Natural killer cell (primary cell): ENCODE measurements at regions not wholly inside any gene's neighbourhood (a gene's known extent, or its start where the extent isn't known, plus 50 kb on each side); places are given as distances from the start of the nearest gene placed in this dataset.
"Not testable (repeated sequence)": the region's sequence is repeated elsewhere in the genome, so short reads cannot be mapped to it uniquely, and the experiment has no call there.

ENCODE experiments used
- ATAC-seq, 3 donors: fragments of 150-1000 bp in 2 of 3; fragments of 200-7000 bp in 1 of 3; cut with Tn5 transposase; 1 replicate in 1 of 3; 2 replicates in 2 of 3; pipeline ENCODE4 v1.10.0; 2021; ENCODE audit warnings: mild to moderate bottlenecking in 2 of 3, moderate library complexity in 2 of 3
- DNase-seq, 2 donors: peaks; one replicate each; pipeline versions ENCODE4 v3.0.0 to v3.0.0-alpha.2; 2013 to 2021; ENCODE audit warnings: mixed read lengths in 1 of 2
- H3K27ac ChIP-seq: one replicate; pipeline ENCODE4 v1.5.1; 2013; ENCODE audit warnings: mild to moderate bottlenecking, low read length
- H3K27me3 ChIP-seq: one replicate; pipeline ENCODE4 v1.6.1; 2013; ENCODE audit warnings: low read length; ENCODE audit not compliant: control insufficient read depth, insufficient read depth
- H3K36me3 ChIP-seq: one replicate; pipeline ENCODE4 v1.6.1; 2013; ENCODE audit warnings: low read length; ENCODE audit not compliant: control insufficient read depth, insufficient read depth
- H3K4me1 ChIP-seq: one replicate; pipeline ENCODE4 v1.6.1; 2013; ENCODE audit warnings: low read length; ENCODE audit not compliant: control insufficient read depth, insufficient read depth
- H3K4me3 ChIP-seq: one replicate; pipeline ENCODE4 v1.5.1; 2013; ENCODE audit warnings: low read length
- H3K9me3 ChIP-seq: one replicate; pipeline ENCODE4 v1.6.1; 2013; ENCODE audit warnings: low read length; ENCODE audit not compliant: control insufficient read depth, insufficient read depth
- H3K27ac Mint-ChIP-seq, 2 donors: one replicate each; pipeline ENCODE4 v1.8.0; 2022; ENCODE audit warnings: mild to moderate bottlenecking in 2 of 2, mixed read lengths in 2 of 2, moderate library complexity in 1 of 2
- H3K27me3 Mint-ChIP-seq, 2 donors: one replicate each; pipeline ENCODE4 v1.8.0; 2022; ENCODE audit warnings: low read depth in 2 of 2, mixed read lengths in 2 of 2
- H3K36me3 Mint-ChIP-seq: one replicate; pipeline ENCODE4 v1.8.0; 2022; ENCODE audit warnings: mixed read lengths
- H3K4me1 Mint-ChIP-seq, 2 donors: one replicate each; pipeline ENCODE4 v1.8.0; 2022; ENCODE audit warnings: mixed read lengths in 2 of 2
- H3K4me3 Mint-ChIP-seq: one replicate; pipeline ENCODE4 v1.8.0; 2022; ENCODE audit warnings: mild to moderate bottlenecking, moderate library complexity, mixed read lengths
- H3K9me3 Mint-ChIP-seq, 2 donors: one replicate each; pipeline ENCODE4 v1.8.0; 2022; ENCODE audit warnings: mixed read lengths in 2 of 2
- CTCF ChIP-seq: fragments of 200-600 bp; IDR thresholded peaks from one replicate; pipeline ENCODE4 v1.8.0; 2022; ENCODE audit warnings: antibody characterized with exemption
- WGBS: methylation state at CpG from one replicate; pipeline ENCODE4 v1.1.7; 2013; ENCODE audit warnings: missing lambda C conversion rate; ENCODE audit not compliant: insufficient coverage; 5-methylcytosine and 5-hydroxymethylcytosine counted together
- intact Hi-C: fragments of 100-400 bp; cut with micrococcal nuclease; formaldehyde crosslinking; loops from one replicate; pipeline ENCODE4 v1.14.2; 2022

DNA sequence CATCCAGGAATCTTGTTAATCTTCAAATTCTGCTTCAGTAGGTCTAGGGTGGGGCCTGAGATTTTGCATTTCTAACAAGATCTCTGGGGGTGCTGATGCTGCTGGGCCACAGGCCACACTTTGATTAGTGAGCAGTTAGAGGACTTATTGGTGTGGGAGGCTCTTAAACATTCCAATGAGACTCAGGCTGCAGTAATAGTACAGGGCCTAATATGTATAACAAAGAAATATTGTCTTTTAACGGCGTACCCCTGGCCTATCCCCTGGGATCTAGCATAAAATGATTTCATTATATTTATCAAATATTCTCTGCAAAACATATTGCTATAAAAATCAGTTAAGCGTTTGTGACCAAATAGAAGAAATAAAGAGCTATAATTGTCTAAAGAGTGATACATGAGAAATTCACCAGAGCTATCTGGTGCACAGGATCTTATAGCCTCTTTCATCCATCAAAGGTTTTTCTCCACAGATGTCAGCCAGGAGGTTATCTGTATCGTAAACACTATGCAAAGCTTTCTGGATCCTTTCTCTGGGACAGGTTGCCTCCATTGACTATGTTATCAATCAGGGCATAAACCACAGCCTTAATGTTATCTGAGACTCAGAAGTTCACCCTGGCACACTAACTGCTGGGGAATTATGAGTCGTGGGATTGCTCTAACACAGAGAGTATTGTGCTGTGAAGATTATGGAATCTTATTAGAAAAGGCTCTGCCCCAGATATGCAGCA, 488.5 kb upstream of the MAP3K7 start:
- Histone ChIP-seq H3K27me3 (no peaks in the 10 kb centered on the region), H3K36me3 (no peaks in the 10 kb centered on the region), H3K27ac (no peak overlapping the region), H3K4me3 (no peak overlapping the region), H3K4me1 (no peaks in the 10 kb centered on the region), H3K9me3 (no peaks in the 10 kb centered on the region)
- ATAC-seq = no peak
- 89% methylated on average over 4 of the region's 5 CpGs for WGBS
- no peaks in the 10 kb centered on the region for H3K9me3 Mint-ChIP-seq
- TF ChIP-seq CTCF = no peak
- H3K4me3 Mint-ChIP-seq = no peak overlapping the region
- DNase-seq = no peak
- intact Hi-C loops = no loop called here
- no peaks in the 10 kb centered on the region for H3K27me3 Mint-ChIP-seq
- no peaks in the 10 kb centered on the region for H3K36me3 Mint-ChIP-seq
- no peak overlapping the region for H3K27ac Mint-ChIP-seq
- no peaks in the 10 kb centered on the region for H3K4me1 Mint-ChIP-seq

DNA sequence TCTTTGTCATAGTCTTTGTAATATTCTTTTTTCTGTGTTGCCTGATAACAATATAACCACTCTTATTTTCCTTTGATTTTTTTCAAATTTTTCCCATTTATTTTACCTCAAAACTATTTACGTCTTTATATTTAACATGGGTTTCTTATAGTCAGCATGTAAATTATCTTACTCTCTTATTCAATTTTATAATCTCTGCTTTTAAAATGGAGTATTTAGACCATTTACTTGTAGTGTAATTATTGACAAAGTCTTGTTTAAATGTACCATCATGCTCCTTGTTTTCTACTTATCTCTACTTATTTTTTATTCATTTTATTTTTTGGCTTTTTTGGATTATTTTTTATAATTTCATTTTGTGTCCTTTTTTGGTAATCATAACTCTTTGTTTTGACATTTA, 476.5 kb upstream of the MAP3K7 start:
- WGBS = no CpG with 5 or more reads among the region's 1 CpG
- H3K36me3 Mint-ChIP-seq = no peaks in the 10 kb centered on the region
- ATAC-seq = no peak

GRCh38 chr6:91057689-91058088, 470.8 kb upstream of the MAP3K7 start:
- H3K9me3 Mint-ChIP-seq = peaks cover 6 to 9% of the 10 kb centered on the region in 2 donors
- TF ChIP-seq CTCF = no peak

More for the DNA sequence above, 476.5 kb upstream of the MAP3K7 start:
- H3K9me3 Mint-ChIP-seq = peaks cover 4 to 7% of the 10 kb centered on the region in 2 donors
- no peaks in the 10 kb centered on the region for H3K4me1 Mint-ChIP-seq
- Histone ChIP-seq H3K4me1 (no peaks in the 10 kb centered on the region), H3K4me3 (no peak overlapping the region), H3K27ac (no peak overlapping the region), H3K27me3 (no peaks in the 10 kb centered on the region), H3K36me3 (no peaks in the 10 kb centered on the region), H3K9me3 (peaks cover 9% of the 10 kb centered on the region)
- no peak for TF ChIP-seq CTCF
- H3K4me3 Mint-ChIP-seq = no peak overlapping the region
- DNase-seq = no peak
- intact Hi-C loops = no loop called here
- H3K27me3 Mint-ChIP-seq = no peaks in the 10 kb centered on the region
- H3K27ac Mint-ChIP-seq = no peak overlapping the region

DNA sequence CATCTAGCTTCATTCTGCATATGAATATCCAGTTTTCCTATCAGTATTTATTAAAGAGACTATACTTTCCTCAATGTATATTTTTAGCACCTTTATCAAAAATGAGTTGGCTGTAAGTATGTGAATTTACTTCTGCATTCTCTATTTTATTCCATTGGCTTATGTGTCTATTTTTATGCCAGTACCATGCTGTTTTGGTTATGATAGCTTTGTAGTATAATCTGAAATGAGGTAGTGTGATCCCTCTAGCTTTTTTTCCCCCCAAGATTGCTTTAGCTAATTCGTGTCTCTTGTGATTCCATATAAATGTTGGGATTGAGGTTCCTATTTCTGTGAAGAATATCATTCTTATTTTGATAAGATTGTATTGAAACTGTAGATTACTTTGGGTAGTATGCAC, 469.1 kb upstream of the MAP3K7 start:
- no peak for TF ChIP-seq CTCF
- no peak for DNase-seq
- Mint-ChIP-seq H3K9me3 (peaks cover 6 to 7% of the 10 kb centered on the region in 2 donors), H3K4me1 (no peaks in the 10 kb centered on the region), H3K4me3 (no peak overlapping the region), H3K27me3 (no peaks in the 10 kb centered on the region), H3K36me3 (no peaks in the 10 kb centered on the region), H3K27ac (no peak overlapping the region)
- H3K27me3 ChIP-seq = no peaks in the 10 kb centered on the region
- no peak overlapping the region for H3K27ac ChIP-seq
- H3K4me3 ChIP-seq = no peak overlapping the region
- ATAC-seq = no peak
- peaks cover 9% of the 10 kb centered on the region for H3K9me3 ChIP-seq
- intact Hi-C loops = no loop called here
- WGBS = no CpG with 5 or more reads among the region's 1 CpG
- no peaks in the 10 kb centered on the region for H3K4me1 ChIP-seq
- H3K36me3 ChIP-seq = no peaks in the 10 kb centered on the region

More at GRCh38 chr6:91057689-91058088, 470.8 kb upstream of the MAP3K7 start:
- Mint-ChIP-seq H3K4me3 (no peak overlapping the region), H3K36me3 (no peaks in the 10 kb centered on the region), H3K27me3 (no peaks in the 10 kb centered on the region), H3K27ac (no peak overlapping the region), H3K4me1 (no peaks in the 10 kb centered on the region)
- Histone ChIP-seq H3K4me1 (no peaks in the 10 kb centered on the region), H3K4me3 (no peak overlapping the region), H3K27ac (no peak overlapping the region), H3K9me3 (peaks cover 9% of the 10 kb centered on the region), H3K36me3 (no peaks in the 10 kb centered on the region), H3K27me3 (no peaks in the 10 kb centered on the region)
- intact Hi-C loops = no loop called here
- DNase-seq = no peak
- no CpG with 5 or more reads among the region's 1 CpG for WGBS
- ATAC-seq = no peak

GRCh38 chr6:91052473-91053450, 465.9 kb upstream of the MAP3K7 start:
- H3K9me3 Mint-ChIP-seq, H3K36me3 ChIP-seq, H3K4me3 ChIP-seq, H3K9me3 ChIP-seq, ATAC-seq, H3K27me3 Mint-ChIP-seq, H3K27ac Mint-ChIP-seq, H3K4me3 Mint-ChIP-seq, H3K36me3 Mint-ChIP-seq, DNase-seq, intact Hi-C loops, H3K27me3 ChIP-seq, H3K4me1 ChIP-seq, H3K4me1 Mint-ChIP-seq, H3K27ac ChIP-seq: not testable (repeated sequence)
- WGBS = 96% methylated on average over 26 of the region's 33 CpGs
